Gastrocnemius medialis (tissue), 4 donors: ENCODE measurements at regions not wholly inside any gene's neighbourhood (a gene's known extent, or its start where the extent isn't known, plus 50 kb on each side); places are given as distances from the start of the nearest gene placed in this dataset.

Experiments
- ATAC-seq, 2 donors: fragments of 150-250 bp; one replicate each; pipeline ENCODE4 v1.9.1; 2016
- DNase-seq, 2 donors: peaks; one replicate each; pipeline ENCODE4 v3.0.0-alpha.2; 2019
- H3K27ac ChIP-seq, 4 donors: fragments of 200-600 bp; sonication (generic); 1 replicate in 1 of 4; 2 replicates in 3 of 4; pipeline ENCODE4 v1.5.1; 2016 to 2018; ENCODE audit warnings: mild to moderate bottlenecking in 2 of 4, moderate library complexity in 1 of 4
- H3K27me3 ChIP-seq, 3 donors: fragments of 200-600 bp; sonication (generic) in 2 of 3; 1 replicate in 1 of 3; 2 replicates in 2 of 3; pipeline versions ENCODE4 v1.5.1 to v1.6.0; 2016 to 2019; ENCODE audit warnings: mild to moderate bottlenecking in 1 of 3, moderate library complexity in 1 of 3
- H3K36me3 ChIP-seq, 2 donors: fragments of 200-600 bp; sonication (generic) in 1 of 2; one replicate each; pipeline ENCODE4 v1.5.1; 2017 to 2018
- H3K4me1 ChIP-seq, 2 donors: fragments of 200-600 bp; sonication (generic) in 1 of 2; one replicate each; pipeline ENCODE4 v1.5.1; 2016 to 2017; ENCODE audit warnings: mild to moderate bottlenecking in 2 of 2
- H3K4me3 ChIP-seq, 4 donors: fragments of 200-600 bp; sonication (generic) in 3 of 4; 1 replicate in 1 of 4; 2 replicates in 3 of 4; pipeline ENCODE4 v1.5.1; 2016 to 2019; ENCODE audit warnings: mild to moderate bottlenecking in 2 of 4
- H3K9me3 ChIP-seq, 3 donors: fragments of 200-600 bp; sonication (generic) in 2 of 3; 1 replicate in 1 of 3; 2 replicates in 2 of 3; pipeline ENCODE4 v1.5.1; 2016 to 2019
- POLR2A ChIP-seq, 2 donors: fragments of 450-650 bp; IDR thresholded peaks; one replicate each; pipeline ENCODE4 v1.6.1; 2017; ENCODE audit warnings: antibody characterized with exemption in 2 of 2, mild to moderate bottlenecking in 2 of 2, moderate library complexity in 2 of 2
- in situ Hi-C, 4 donors: fragments of 200-750 bp; cut with MboI; loops; one replicate each; pipeline versions ENCODE4 v1.15.0 to v1.8.0; 2017; ENCODE audit warnings: low sequenced_read_pairs in 4 of 4
- intact Hi-C: fragments of 100-400 bp; cut with DNase I; formaldehyde crosslinking; loops from one replicate; pipeline ENCODE4 v1.15.1; 2023; ENCODE audit warnings: low total_unique reads
- TF ChIP-seq, protein P1 (sequence below), 5 experiments: fragments of 450-650 bp in 3 of 5; fragments of 200-600 bp in 2 of 5; sonication (generic) in 2 of 5; IDR thresholded peaks in 4 of 5; conservative IDR thresholded peaks in 1 of 5; 1 replicate in 4 of 5; 2 replicates in 1 of 5; pipeline ENCODE4 v1.5.1; 2016 to 2019; ENCODE audit warnings: antibody characterized with exemption in 5 of 5, mild to moderate bottlenecking in 3 of 5, moderate library complexity in 3 of 5

DNA sequence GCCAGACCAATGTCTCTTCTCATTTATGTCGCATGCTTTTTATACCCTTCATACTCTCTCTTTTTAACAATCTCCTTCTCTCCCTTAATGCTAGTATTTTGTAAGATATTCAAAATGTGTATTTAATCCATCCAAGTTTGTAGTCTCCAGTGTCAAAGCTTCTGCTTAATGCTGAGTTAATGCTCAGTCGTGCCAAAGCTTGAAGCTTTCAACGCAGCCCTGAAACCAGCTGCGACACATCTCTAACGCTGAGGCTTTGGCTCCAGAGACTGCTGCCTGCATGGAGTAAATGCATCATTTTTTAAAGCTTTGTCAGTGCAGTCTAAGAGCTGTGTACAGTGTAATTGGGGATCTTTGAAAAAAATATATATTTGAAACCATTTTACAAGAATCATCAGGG is 2108.8 kb upstream of the PIK3C3 start:
- H3K9me3 ChIP-seq, result no peaks in the 10 kb centered on the region

DNA sequence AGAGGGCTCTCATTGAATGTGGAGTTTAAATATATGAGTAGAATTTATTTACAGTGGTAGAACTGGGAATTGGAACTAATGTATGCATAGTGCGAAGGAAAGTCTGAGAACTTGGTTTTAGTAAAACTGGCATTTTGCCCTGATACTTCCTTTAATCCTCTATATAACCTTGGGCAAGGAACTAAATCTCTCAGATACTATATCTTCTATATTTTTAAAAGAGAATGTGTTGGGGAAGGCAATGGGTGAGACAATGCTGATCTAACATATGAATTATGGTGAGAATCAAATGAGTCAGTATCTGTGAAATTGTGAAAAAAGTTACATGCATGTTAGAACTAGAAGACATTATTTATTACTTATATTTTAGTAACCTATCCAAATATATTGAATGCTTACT is 2109.4 kb upstream of the PIK3C3 start:
- no peak for TF ChIP-seq POLR2A (IDR thresholded peaks at IDR 0.05)
- ATAC-seq (no peak), DNase-seq (no peak)
- intact Hi-C loops (no loop called here), in situ Hi-C loops (no loop called here)
- Histone ChIP-seq H3K4me1 (no peaks in the 10 kb centered on the region), H3K27me3 (peaks cover 0 to 9% (median 5%) of the 10 kb centered on the region in 3 donors), H3K9me3 (no peaks in the 10 kb centered on the region), H3K4me3 (no peak overlapping the region), H3K27ac (no peak overlapping the region), H3K36me3 (no peaks in the 10 kb centered on the region)

More for the DNA sequence above, 2108.8 kb upstream of the PIK3C3 start:
- Histone ChIP-seq H3K36me3 (no peaks in the 10 kb centered on the region), H3K27me3 (peaks cover 0 to 4% (median 1%) of the 10 kb centered on the region in 3 donors), H3K27ac (no peak overlapping the region), H3K4me3 (no peak overlapping the region), H3K4me1 (no peaks in the 10 kb centered on the region)
- TF ChIP-seq, protein P1, sequence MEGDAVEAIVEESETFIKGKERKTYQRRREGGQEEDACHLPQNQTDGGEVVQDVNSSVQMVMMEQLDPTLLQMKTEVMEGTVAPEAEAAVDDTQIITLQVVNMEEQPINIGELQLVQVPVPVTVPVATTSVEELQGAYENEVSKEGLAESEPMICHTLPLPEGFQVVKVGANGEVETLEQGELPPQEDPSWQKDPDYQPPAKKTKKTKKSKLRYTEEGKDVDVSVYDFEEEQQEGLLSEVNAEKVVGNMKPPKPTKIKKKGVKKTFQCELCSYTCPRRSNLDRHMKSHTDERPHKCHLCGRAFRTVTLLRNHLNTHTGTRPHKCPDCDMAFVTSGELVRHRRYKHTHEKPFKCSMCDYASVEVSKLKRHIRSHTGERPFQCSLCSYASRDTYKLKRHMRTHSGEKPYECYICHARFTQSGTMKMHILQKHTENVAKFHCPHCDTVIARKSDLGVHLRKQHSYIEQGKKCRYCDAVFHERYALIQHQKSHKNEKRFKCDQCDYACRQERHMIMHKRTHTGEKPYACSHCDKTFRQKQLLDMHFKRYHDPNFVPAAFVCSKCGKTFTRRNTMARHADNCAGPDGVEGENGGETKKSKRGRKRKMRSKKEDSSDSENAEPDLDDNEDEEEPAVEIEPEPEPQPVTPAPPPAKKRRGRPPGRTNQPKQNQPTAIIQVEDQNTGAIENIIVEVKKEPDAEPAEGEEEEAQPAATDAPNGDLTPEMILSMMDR (IDR thresholded peaks at IDR 0.05 in 4 of 5, conservative IDR thresholded peaks at IDR 0.05 in 1 of 5), result no peak
- no peak for TF ChIP-seq POLR2A (IDR thresholded peaks at IDR 0.05)
- DNase-seq, result no peak
- intact Hi-C loops, result no loop called here
- no peak for ATAC-seq
- in situ Hi-C loops, result no loop called here

DNA sequence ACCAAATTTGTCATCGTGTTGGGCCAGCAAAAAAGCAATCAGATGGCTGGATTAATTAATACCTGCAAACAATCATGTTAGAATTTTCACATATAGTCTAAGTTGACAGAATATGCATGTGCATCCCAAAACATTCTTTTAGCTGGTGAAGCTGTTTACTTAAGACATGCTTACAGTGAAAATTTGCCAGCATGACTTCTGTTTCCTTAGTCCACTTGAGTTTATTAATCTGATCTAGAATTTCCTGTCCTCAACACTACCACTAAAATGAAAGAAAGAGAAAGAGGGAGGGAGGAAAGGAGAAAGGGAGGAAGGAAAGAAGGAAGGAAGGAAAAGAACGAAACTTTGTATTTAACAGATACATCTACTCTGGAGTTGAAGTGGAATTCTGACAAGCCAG is 2109.9 kb upstream of the PIK3C3 start:
- intact Hi-C loops (no loop called here), in situ Hi-C loops (no loop called here)
- TF ChIP-seq, protein P1 (IDR thresholded peaks at IDR 0.05 in 4 of 5, conservative IDR thresholded peaks at IDR 0.05 in 1 of 5), result no peak
- TF ChIP-seq POLR2A (IDR thresholded peaks at IDR 0.05), result no peak
- peaks cover 0 to 9% (median 5%) of the 10 kb centered on the region in 3 donors for H3K27me3 ChIP-seq
- no peak overlapping the region for H3K4me3 ChIP-seq
- no peaks in the 10 kb centered on the region for H3K36me3 ChIP-seq
- ATAC-seq (no peak), DNase-seq (no peak)
- H3K27ac ChIP-seq, result no peak overlapping the region
- no peaks in the 10 kb centered on the region for H3K9me3 ChIP-seq
- H3K4me1 ChIP-seq, result no peaks in the 10 kb centered on the region

DNA sequence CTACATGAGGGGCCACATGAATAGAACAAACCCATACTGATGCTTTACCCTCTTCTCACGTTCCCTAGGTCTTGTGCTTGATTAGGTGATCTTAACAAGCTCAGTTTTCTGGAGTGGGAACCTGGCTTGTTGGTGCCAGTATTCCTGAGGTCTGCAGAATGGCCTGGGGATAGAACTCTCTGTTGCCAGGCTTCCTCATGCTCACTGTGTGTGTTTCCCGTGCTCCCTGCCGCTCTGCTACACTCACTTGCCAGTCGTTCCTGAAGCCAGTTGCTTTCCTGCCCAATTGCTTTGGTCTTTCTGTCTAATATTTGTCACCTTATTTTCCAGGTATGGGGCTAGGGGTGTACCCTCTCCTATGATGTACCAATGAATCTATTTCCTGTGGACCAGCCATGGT is 2111.5 kb upstream of the PIK3C3 start:
- no peak for DNase-seq
- intact Hi-C loops (no loop called here), in situ Hi-C loops (no loop called here)
- TF ChIP-seq, protein P1 (IDR thresholded peaks at IDR 0.05 in 4 of 5, conservative IDR thresholded peaks at IDR 0.05 in 1 of 5), result no peak
- TF ChIP-seq POLR2A (IDR thresholded peaks at IDR 0.05), result no peak
- no peaks in the 10 kb centered on the region for H3K36me3 ChIP-seq
- no peak overlapping the region for H3K27ac ChIP-seq
- H3K27me3 ChIP-seq, result peaks cover 0 to 9% (median 5%) of the 10 kb centered on the region in 3 donors
- H3K4me3 ChIP-seq, result no peak overlapping the region
- no peaks in the 10 kb centered on the region for H3K4me1 ChIP-seq
- no peak for ATAC-seq
- H3K9me3 ChIP-seq, result no peaks in the 10 kb centered on the region

DNA sequence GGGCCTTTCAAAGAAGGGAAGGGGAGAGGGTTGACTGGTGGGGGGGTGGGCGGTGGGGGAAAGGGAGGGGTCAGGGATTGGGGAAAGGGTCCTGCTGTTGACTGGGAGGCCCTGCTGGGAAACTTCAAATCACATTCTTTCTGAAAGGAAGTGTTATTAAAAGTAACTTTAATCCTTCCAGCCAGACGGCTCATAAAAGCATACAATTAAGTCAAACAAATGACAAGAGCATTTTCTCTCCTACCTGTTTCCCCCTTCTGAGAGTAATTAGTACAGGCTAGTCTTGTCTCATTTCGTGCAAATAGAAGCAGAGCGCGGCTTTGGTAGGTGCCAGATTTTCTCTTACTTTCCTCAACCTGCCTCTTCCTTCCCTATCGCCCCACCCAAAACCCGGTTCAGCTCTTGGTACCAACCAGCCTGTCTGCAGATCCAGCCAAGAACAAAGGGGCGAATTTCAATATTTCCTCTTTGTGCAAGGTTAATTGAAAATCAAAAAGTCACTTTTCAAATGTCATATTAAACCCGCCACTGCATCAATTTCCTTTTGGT is 2112.6 kb upstream of the PIK3C3 start:
- ATAC-seq (no peak), DNase-seq (no peak)
- Histone ChIP-seq H3K4me3 (no peak overlapping the region), H3K9me3 (no peaks in the 10 kb centered on the region), H3K36me3 (no peaks in the 10 kb centered on the region), H3K4me1 (no peaks in the 10 kb centered on the region), H3K27ac (no peak overlapping the region), H3K27me3 (peaks cover 0 to 9% (median 5%) of the 10 kb centered on the region in 3 donors)
- intact Hi-C loops, result no loop called here
- in situ Hi-C loops, result no loop called here
- TF ChIP-seq, protein P1 (IDR thresholded peaks at IDR 0.05 in 4 of 5, conservative IDR thresholded peaks at IDR 0.05 in 1 of 5), result no peak
- TF ChIP-seq POLR2A (IDR thresholded peaks at IDR 0.05), result no peak
